MM.1S (cell line): ENCODE measurements at regions not wholly inside any gene's neighbourhood (a gene's known extent, or its start where the extent isn't known, plus 50 kb on each side); places are given as distances from the start of the nearest gene placed in this dataset.
A peak's percentile ranks its signal among the peaks of the same experiment; 100 is the strongest.
"Not testable (repeated sequence)": the region's sequence is repeated elsewhere in the genome, so short reads cannot be mapped to it uniquely, and the experiment has no call there.

ENCODE experiments used
- DNase-seq: peaks from one replicate; pipeline ENCODE4 v3.0.0-alpha.2; 2015
- H2AFZ ChIP-seq: fragments of 300-600 bp; sonication (generic); 2 replicates; pipeline ENCODE4 v1.6.0; 2016; ENCODE audit warnings: antibody characterized with exemption, low read length
- H3F3A ChIP-seq: fragments of 300-600 bp; sonication (generic); 2 replicates; pipeline ENCODE4 v1.6.1; 2016; ENCODE audit warnings: mild to moderate bottlenecking, antibody characterized with exemption, low read length, moderate library complexity, mixed read lengths; ENCODE audit not compliant: insufficient read depth
- H3K27ac ChIP-seq: fragments of 300-600 bp; sonication (generic); 2 replicates; pipeline ENCODE4 v1.5.1; 2016; ENCODE audit warnings: mild to moderate bottlenecking, low read length
- H3K27me3 ChIP-seq: fragments of 300-600 bp; sonication (generic); replicated peaks from 2 replicates; pipeline ENCODE4 v1.6.0; 2016; ENCODE audit warnings: low read length; ENCODE audit not compliant: insufficient read depth
- H3K36me3 ChIP-seq: fragments of 300-600 bp; sonication (generic); replicated peaks from 2 replicates; pipeline ENCODE4 v1.6.1; 2016; ENCODE audit warnings: mild to moderate bottlenecking, low read length, mixed read lengths; ENCODE audit not compliant: insufficient read depth
- H3K4me1 ChIP-seq: fragments of 300-600 bp; sonication (generic); 2 replicates; pipeline ENCODE4 v1.6.1; 2016; ENCODE audit warnings: low read length, mixed read lengths
- H3K4me2 ChIP-seq: fragments of 300-600 bp; sonication (generic); 2 replicates; pipeline ENCODE4 v1.6.0; 2016; ENCODE audit warnings: low read depth, low read length
- H3K4me3 ChIP-seq: fragments of 300-600 bp; sonication (generic); 2 replicates; pipeline ENCODE4 v1.5.1; 2016; ENCODE audit warnings: low read length, mixed read lengths
- H3K79me2 ChIP-seq: fragments of 300-600 bp; sonication (generic); 2 replicates; pipeline ENCODE4 v1.6.1; 2016; ENCODE audit warnings: mixed run types, low read length, mixed read lengths
- H3K9ac ChIP-seq: fragments of 300-600 bp; sonication (generic); 2 replicates; pipeline ENCODE4 v1.6.1; 2016; ENCODE audit warnings: low read length, mixed read lengths
- H3K9me2 ChIP-seq: fragments of 300-600 bp; sonication (generic); replicated peaks from 2 replicates; pipeline ENCODE4 v1.6.1; 2016; ENCODE audit warnings: mild to moderate bottlenecking, low read length, mixed read lengths; ENCODE audit not compliant: insufficient read depth
- H3K9me3 ChIP-seq: fragments of 300-600 bp; sonication (generic); replicated peaks from 2 replicates; pipeline ENCODE4 v1.6.1; 2016; ENCODE audit warnings: mild to moderate bottlenecking, low read length, mixed read lengths; ENCODE audit not compliant: insufficient read depth
- H4K20me1 ChIP-seq: fragments of 300-600 bp; sonication (generic); 2 replicates; pipeline ENCODE4 v1.6.1; 2016; ENCODE audit warnings: mild to moderate bottlenecking, low read length, moderate library complexity, mixed read lengths; ENCODE audit not compliant: insufficient read depth
- CTCF ChIP-seq: fragments of 300-600 bp; sonication (generic); IDR thresholded peaks from 2 replicates; pipeline ENCODE4 v1.5.1; 2016; ENCODE audit warnings: antibody characterized with exemption, low read length, mixed read lengths
- EZH2 ChIP-seq: fragments of 300-600 bp; sonication (generic); optimal IDR thresholded peaks from 2 replicates; pipeline ENCODE3; 2017; ENCODE audit warnings: low read depth, mild to moderate bottlenecking, antibody characterized with exemption, low read length, mixed read lengths
- EZH2phosphoT487 ChIP-seq: fragments of 300-600 bp; sonication (generic); IDR thresholded peaks from 2 replicates; pipeline ENCODE4 v1.6.1; 2018; ENCODE audit warnings: antibody characterized with exemption, low read length

DNA sequence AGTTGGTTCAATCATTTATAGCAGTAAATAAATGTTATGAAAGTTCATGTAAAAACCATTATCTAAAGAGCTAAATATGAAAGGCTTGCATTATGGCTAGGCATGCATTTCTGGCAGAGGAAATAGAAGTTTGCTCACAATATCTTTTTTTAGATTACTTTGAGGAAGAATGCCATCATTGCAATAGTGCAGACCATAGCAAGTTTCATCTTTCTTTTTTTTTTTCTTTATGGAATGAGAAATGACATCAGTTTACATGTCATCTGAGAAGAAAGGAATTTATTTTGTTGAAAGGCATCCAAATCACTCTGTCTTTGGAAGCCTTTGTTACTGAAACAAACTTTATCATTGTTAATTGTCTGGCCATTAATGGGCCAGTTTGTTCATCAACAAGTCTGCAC is 74.5 kb upstream of the NCKAP5 start:
- no peaks in the 10 kb centered on the region for H3K9me3 ChIP-seq
- H3K79me2 ChIP-seq: no peaks in the 10 kb centered on the region
- H3K4me1 ChIP-seq: peaks cover 19% of the 10 kb centered on the region
- no peaks in the 10 kb centered on the region for H3K9me2 ChIP-seq
- no peak overlapping the region for H2AFZ ChIP-seq
- H4K20me1 ChIP-seq: no peaks in the 10 kb centered on the region
- no peak overlapping the region for H3K27ac ChIP-seq
- TF ChIP-seq CTCF (no peak), EZH2phosphoT487 (no peak), EZH2 (no peak)
- H3K27me3 ChIP-seq: no peaks in the 10 kb centered on the region
- H3K9ac ChIP-seq: no peak overlapping the region
- no peaks in the 10 kb centered on the region for H3F3A ChIP-seq
- peak overlapping the region; percentile 6; the same call in 1 of the 2 replicates for H3K4me2 ChIP-seq
- DNase-seq: peak; percentile 19
- H3K4me3 ChIP-seq: no peak overlapping the region
- no peaks in the 10 kb centered on the region for H3K36me3 ChIP-seq

GRCh38 chr2:133643863-133644262 is 75.6 kb upstream of the NCKAP5 start:
- Histone ChIP-seq H3K36me3 (no peaks in the 10 kb centered on the region), H3K4me2 (no peak overlapping the region), H3K9ac (no peak overlapping the region), H3K79me2 (no peaks in the 10 kb centered on the region), H3K27me3 (no peaks in the 10 kb centered on the region), H3K27ac (no peak overlapping the region), H2AFZ (no peak overlapping the region), H3K4me1 (peaks cover 19% of the 10 kb centered on the region), H3K9me2 (no peaks in the 10 kb centered on the region), H3K4me3 (no peak overlapping the region), H3K9me3 (no peaks in the 10 kb centered on the region), H4K20me1 (no peaks in the 10 kb centered on the region), H3F3A (no peaks in the 10 kb centered on the region)
- TF ChIP-seq EZH2phosphoT487: no peak
- no peak for TF ChIP-seq EZH2
- no peak for TF ChIP-seq CTCF
- DNase-seq: no peak

GRCh38 chr2:133644846-133645245 is 76.6 kb upstream of the NCKAP5 start:
- Histone ChIP-seq H3K4me2 (no peak overlapping the region), H3K9ac (no peak overlapping the region), H3K9me2 (no peaks in the 10 kb centered on the region), H3K4me3 (no peak overlapping the region), H4K20me1 (no peaks in the 10 kb centered on the region), H3K79me2 (no peaks in the 10 kb centered on the region), H3K4me1 (peaks cover 19% of the 10 kb centered on the region), H2AFZ (no peak overlapping the region), H3K27ac (no peak overlapping the region), H3K9me3 (no peaks in the 10 kb centered on the region), H3F3A (no peaks in the 10 kb centered on the region), H3K27me3 (no peaks in the 10 kb centered on the region), H3K36me3 (no peaks in the 10 kb centered on the region)
- DNase-seq: no peak
- TF ChIP-seq EZH2phosphoT487 (no peak), CTCF (no peak), EZH2 (no peak)

DNA sequence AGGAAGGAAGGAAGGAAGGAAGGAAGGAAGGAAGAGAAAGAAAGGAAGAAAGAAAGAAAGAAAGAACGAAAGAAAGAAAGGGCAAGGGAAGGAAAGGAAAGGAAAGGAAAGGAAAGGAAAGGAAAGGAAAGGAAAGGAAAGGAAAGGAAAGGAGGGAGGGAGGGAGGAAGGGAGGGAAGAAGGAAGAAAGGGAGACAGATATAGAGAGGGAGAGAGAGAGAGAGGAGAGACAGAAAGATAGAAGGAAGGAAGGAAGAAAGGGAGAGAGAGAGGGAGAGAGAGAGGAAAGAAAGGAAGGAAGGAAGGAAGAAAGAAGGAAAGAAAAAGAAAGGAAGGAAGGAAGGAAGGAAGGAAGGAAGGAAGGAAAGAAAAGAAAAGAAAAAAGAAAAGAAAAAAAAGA is 79.1 kb upstream of the NCKAP5 start:
- DNase-seq, H3K9me3 ChIP-seq, H3K4me3 ChIP-seq, H3K27me3 ChIP-seq, H3F3A ChIP-seq, H4K20me1 ChIP-seq, H2AFZ ChIP-seq, H3K36me3 ChIP-seq, H3K27ac ChIP-seq, H3K79me2 ChIP-seq, H3K9ac ChIP-seq, H3K9me2 ChIP-seq, H3K4me2 ChIP-seq: not testable (repeated sequence)
- H3K4me1 ChIP-seq: peaks cover 12% of the 10 kb centered on the region
